ENCODE measurements at regions not wholly inside any gene's neighbourhood (a gene's known extent, or its start where the extent isn't known, plus 50 kb on each side); places are given as distances from the start of the nearest gene placed in this dataset.
A peak's percentile ranks its signal among the peaks of the same experiment; 100 is the strongest.
"Not testable (repeated sequence)": the region's sequence is repeated elsewhere in the genome, so short reads cannot be mapped to it uniquely, and the experiment has no call there.

GRCh38 chr4:3936184-3936583 lies 170.0 kb downstream of the ADRA2C start:
- H3K36me3 ChIP-seq, result no peaks in the 10 kb centered on the region
- WGBS, 2 donors, result 83 to 88% methylated on average over 7 to 12 of the region's 13 CpGs
- no peak for DNase-seq

DNA sequence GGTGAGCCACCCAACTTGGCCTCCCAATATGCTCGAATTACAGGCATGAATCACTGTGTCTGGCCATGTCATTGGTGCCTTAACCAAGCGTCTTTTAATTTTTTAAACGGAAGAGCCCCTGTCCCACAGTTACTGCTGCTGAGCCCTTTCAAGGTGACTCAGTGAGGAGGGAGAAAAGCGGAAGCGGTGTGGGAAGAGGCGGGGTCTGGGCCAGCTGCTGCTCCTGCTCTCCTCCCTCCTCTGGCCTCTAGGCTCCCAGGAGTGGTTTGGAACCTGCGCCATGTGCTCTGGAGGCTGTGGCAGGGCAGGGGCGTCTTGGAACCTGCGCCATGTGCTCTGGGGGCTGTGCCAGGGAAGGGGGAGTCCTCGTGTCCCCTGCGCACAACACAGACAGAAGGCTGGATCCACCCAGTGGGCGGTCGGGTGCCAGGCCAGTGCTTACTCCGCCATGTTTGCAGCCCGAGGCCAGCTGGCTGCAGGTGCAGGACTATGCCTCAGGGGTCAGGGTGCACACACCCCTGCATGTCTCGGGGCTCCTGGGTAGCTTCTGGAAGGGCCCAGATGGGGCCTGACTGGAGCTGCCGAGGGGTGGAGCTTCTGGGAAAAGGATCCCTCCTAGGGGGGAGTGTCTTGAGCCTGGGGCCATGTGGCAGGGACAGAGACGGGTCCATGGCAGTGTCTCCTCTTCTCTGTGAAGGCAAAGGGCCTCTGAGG lies 171.8 kb downstream of the ADRA2C start:
- DNase-seq; H3K9me3 ChIP-seq; H3K36me3 ChIP-seq; H3K27ac ChIP-seq; intact Hi-C loops (cut with DNase I); H3K27me3 ChIP-seq; H3K4me1 ChIP-seq; H3K4me3 ChIP-seq (replicated peaks in 1 of 3): not testable (repeated sequence)
- 73 to 88% methylated on average over 7 to 13 of the region's 18 CpGs for WGBS, 2 donors

More at GRCh38 chr4:3936184-3936583, 170.0 kb downstream of the ADRA2C start:
- Histone ChIP-seq H3K27ac (no peak overlapping the region), H3K9me3 (no peaks in the 10 kb centered on the region), H3K4me3 (replicated peaks in 1 of 3) (no peak overlapping the region), H3K4me1 (no peaks in the 10 kb centered on the region), H3K27me3 (no peaks in the 10 kb centered on the region)
- intact Hi-C loops (cut with DNase I), result no loop called here
- no peak for TF ChIP-seq POLR2A (IDR thresholded peaks at IDR 0.05)
- TF ChIP-seq CTCF (IDR thresholded peaks at IDR 0.05), result no peak

- H3K4me3 ChIP-seq (replicated peaks in 1 of 3); H3K27ac ChIP-seq; intact Hi-C loops (cut with DNase I); H3K36me3 ChIP-seq; H3K9me3 ChIP-seq; DNase-seq; H3K27me3 ChIP-seq; H3K4me1 ChIP-seq: not testable (repeated sequence)
- WGBS, 2 donors, result 81 to 92% methylated on average over 5 to 6 of the region's 8 CpGs
Measured at GRCh38 chr4:3938676-3939075, 172.5 kb downstream of the ADRA2C start.

GRCh38 chr4:3939954-3940591 lies 173.9 kb downstream of the ADRA2C start:
- intact Hi-C loops (cut with DNase I), result not testable (repeated sequence)
- WGBS, 2 donors, result 55 to 76% methylated on average over 4 to 10 of the region's 10 CpGs

DNA sequence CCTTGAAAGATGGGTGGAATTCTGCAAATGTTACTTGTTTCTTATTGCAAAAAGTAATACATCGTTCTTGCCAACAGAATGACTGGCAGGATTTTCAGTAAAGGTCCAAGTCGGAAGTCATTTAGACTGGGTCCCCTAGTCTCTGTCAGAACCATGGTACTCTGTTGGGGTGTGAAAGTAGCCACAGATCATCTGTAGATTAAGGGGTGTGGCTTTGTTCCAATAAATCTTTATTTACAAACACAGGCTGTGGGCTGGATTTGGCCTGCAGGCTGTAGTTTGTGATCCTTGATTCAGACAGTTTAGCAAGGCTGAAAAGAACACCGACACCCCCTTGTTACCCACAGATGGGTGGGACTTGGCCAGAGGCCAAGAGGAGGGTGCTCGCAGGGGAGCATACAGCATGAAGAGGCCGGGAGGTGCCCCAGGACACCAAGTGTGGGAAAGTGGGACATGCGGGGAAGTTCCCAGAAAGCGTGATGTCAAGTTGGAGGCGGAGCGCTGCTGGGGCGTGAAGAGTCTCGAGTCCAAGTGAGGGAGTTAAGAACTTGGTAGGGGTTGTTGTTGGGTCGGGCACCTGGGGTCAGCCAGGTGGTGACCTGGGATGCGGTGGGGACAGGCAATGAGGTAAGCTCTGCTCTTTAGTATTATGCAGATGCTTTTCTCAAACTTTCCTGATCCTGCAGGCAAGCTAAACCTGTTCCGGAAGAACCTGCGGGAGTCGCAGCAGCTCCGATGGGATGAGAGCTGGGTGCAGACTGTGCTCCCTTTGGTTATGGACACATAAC lies 175.7 kb downstream of the ADRA2C start:
- H3K27me3 ChIP-seq; DNase-seq; H3K36me3 ChIP-seq; H3K9me3 ChIP-seq; H3K27ac ChIP-seq; intact Hi-C loops (cut with DNase I); H3K4me3 ChIP-seq (replicated peaks in 1 of 3); H3K4me1 ChIP-seq: not testable (repeated sequence)
- 52 to 54% methylated on average over 15 to 17 of the region's 17 CpGs for WGBS, 2 donors

More at GRCh38 chr4:3939954-3940591, 173.9 kb downstream of the ADRA2C start:
- DNase-seq; H3K36me3 ChIP-seq; H3K27me3 ChIP-seq; H3K27ac ChIP-seq; H3K4me3 ChIP-seq (replicated peaks in 1 of 3); H3K9me3 ChIP-seq; H3K4me1 ChIP-seq: not testable (repeated sequence)

- H3K27ac ChIP-seq; H3K4me1 ChIP-seq; H3K9me3 ChIP-seq; H3K27me3 ChIP-seq; intact Hi-C loops (cut with DNase I); H3K36me3 ChIP-seq; H3K4me3 ChIP-seq (replicated peaks in 1 of 3): not testable (repeated sequence)
- peak; percentile 52 to 63 for DNase-seq
- peak in 4 of 6 experiments; percentile 24 to 56 (median 40) for TF ChIP-seq CTCF (IDR thresholded peaks at IDR 0.05)
- WGBS, 2 donors, result 9 to 11% methylated on average over 12 of the region's 12 CpGs
Measured at GRCh38 chr4:3942569-3942971, 176.4 kb downstream of the ADRA2C start.

GRCh38 chr4:3943051-3943450 lies 176.9 kb downstream of the ADRA2C start:
- H3K4me1 ChIP-seq; DNase-seq; H3K27ac ChIP-seq; H3K9me3 ChIP-seq; H3K4me3 ChIP-seq (replicated peaks in 1 of 3); H3K36me3 ChIP-seq; intact Hi-C loops (cut with DNase I); H3K27me3 ChIP-seq: not testable (repeated sequence)
- 75 to 77% methylated on average over 8 of the region's 8 CpGs for WGBS, 2 donors

All from thyroid gland (tissue), 4 donors.